Upper lobe of left lung (tissue), 4 donors: ENCODE measurements at regions not wholly inside any gene's neighbourhood (a gene's known extent, or its start where the extent isn't known, plus 50 kb on each side); places are given as distances from the start of the nearest gene placed in this dataset.
"Not testable (repeated sequence)": the region's sequence is repeated elsewhere in the genome, so short reads cannot be mapped to it uniquely, and the experiment has no call there.

Experiments
- CTCF ChIP-seq, 6 experiments: fragments of 450-650 bp in 4 of 6; fragments of 200-600 bp in 2 of 6; sonication (generic) in 2 of 6; IDR thresholded peaks; one replicate each; pipeline ENCODE4 v1.5.1; 2016 to 2019; ENCODE audit warnings: antibody characterized with exemption in 6 of 6
- POLR2AphosphoS5 ChIP-seq, 2 donors: sonication (generic); formaldehyde crosslinking; IDR thresholded peaks; one replicate each; pipeline ENCODE4 v1.5.1; 2017; ENCODE audit warnings: antibody characterized with exemption in 2 of 2

GRCh38 chr16:7865393-7865792, 532.7 kb downstream of the RBFOX1 start:
- not testable (repeated sequence) for TF ChIP-seq POLR2AphosphoS5, CTCF (IDR thresholded peaks at IDR 0.05)
